Effector CD4-positive, alpha-beta T cell (primary cell): ENCODE measurements at regions not wholly inside any gene's neighbourhood (a gene's known extent, or its start where the extent isn't known, plus 50 kb on each side); places are given as distances from the start of the nearest gene placed in this dataset.

Experiments used
- DNase-seq: peaks from one replicate; pipeline ENCODE4 v3.0.0-alpha.2; 2020

DNA sequence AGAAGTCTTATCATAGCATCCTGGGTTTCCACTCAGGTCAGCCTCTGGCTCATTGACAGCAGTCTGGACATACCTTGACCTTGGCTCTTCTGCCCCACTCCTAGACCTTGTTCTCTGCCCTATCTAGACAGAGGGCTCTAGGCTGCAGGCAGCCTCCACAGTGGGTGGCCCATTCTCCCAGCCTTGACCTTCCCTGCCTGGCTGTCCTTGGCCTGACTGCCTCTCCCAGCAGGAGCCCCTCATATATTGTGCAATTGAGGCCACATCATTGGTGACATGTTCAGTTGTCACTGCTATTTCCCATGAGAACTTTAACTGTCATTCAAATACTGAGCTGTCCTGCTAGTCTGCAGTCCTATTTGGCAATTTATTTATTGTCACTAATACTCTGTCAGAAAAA is 503.4 kb downstream of the PLXNA4 start:
- no peak for DNase-seq

DNA sequence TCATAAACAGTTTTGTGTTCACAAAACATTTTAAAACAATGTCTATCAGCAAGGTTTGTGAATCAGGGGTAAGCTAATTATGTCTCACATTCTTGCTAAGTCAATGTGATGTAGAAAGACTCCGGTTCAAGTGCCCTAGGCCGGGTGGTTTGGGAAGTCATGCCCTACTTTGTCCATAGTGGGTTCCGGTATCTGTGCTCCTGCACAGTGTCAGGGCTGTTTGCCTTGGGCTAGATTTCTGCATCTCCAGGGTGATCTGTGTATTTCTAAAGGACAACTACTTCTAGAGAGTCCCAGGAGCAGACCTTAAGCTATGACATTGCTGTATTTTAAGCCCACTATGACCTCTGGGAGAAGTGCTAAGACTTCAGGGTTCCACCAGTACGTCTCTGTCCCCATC is 504.1 kb downstream of the PLXNA4 start:
- DNase-seq = no peak

DNA sequence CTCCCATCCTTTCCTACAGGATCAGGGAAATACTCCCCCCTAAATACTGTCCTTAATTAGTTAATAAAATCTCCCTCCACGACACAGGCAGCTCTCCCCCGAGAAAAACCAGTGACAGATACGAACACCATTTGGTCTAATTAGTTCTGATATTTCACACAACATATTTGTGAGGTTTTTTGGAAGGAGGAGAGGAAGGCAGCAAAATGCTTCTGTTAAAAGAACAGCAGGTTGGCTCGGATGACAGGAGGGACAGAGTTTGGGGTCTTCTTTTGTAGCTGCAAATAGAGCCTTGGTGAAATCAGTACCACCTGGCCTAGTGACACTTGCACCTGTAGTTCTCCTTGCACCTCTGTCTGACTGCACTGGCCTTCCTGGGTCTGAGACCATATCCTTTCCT is 507.0 kb downstream of the PLXNA4 start:
- DNase-seq = no peak

GRCh38 chr7:132066761-132067171 is 509.5 kb downstream of the PLXNA4 start:
- DNase-seq = no peak

DNA sequence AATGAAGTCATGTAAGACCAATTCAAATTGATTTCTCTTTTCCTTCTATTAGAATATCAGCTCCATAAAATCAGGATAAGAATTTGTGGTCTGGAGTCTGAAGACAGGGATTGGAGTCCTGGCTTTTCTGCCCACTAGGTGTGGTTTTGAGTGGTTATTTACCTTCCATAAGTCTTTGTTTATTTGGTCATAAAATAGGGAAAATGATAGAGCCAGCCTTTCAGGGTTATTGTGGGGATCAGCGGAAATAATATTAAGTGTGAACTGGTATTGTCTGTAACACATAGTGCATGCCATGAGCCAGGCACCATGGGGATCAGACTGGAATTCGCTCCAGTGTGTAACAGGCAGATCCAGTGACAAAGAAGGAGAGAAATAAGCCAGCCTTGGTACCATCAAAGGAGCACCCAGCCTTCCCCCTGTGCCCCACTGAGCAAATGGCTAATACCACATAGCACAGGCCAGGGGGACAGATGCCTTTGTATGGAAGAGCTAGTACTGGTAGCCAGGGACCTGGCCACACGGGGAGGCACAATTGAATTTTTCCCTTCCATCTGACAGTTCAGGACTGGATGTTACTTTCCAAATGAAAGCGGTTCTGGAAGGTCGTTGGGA is 509.7 kb upstream of the PODXL start:
- no peak for DNase-seq

GRCh38 chr7:132065193-132065988 is 509.0 kb upstream of the PODXL start:
- DNase-seq = no peak

DNA sequence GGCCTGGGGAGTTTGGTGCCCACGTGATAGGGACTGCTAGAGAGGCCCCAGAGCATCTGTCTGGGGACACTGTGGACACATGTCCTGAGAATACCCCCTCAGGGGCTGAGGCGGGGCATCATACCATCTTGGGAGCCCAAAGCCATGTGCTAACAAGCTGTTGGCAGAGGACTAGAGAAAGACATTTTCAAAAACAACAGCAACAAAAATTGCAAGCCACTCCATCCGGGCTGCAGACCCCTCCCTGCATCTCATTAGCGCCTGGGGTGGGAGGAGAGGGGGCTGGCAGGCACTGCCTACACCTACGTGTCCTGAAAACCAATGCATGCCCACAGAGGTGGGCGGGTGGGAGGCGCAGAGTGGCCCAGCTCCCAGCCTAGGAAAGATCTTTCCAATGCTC is 507.4 kb upstream of the PODXL start:
- DNase-seq = no peak

DNA sequence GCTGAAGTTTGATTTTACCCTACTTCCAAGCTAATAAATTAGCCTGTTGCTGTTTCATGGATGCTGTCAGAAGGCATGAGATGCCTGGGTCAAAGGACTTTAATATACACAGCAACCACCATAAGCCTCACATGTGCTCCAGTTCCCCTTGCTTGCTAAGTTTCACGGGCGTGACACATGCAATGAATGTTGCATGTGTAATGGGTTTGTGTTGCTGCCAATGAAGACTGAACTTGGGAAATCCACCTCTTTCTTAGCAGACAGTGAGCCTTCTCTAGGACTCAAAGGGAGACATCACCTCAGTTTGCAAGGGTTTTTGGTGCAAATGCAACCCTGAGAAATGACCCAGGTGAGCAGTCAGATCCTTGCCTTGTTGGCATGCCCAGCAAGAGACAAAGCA is 505.5 kb upstream of the PODXL start:
- DNase-seq = no peak

GRCh38 chr7:132059141-132059540 is 502.7 kb upstream of the PODXL start:
- no peak for DNase-seq

- no peak for DNase-seq
These were observed 499.1 kb upstream of the PODXL start for GRCh38 chr7:132055336-132056120.

GRCh38 chr7:132053871-132054270 is 497.4 kb upstream of the PODXL start:
- DNase-seq = no peak

- no peak for DNase-seq
These were observed 494.9 kb upstream of the PODXL start for GRCh38 chr7:132051311-132051710.

- DNase-seq = no peak
These were observed 493.3 kb upstream of the PODXL start for GRCh38 chr7:132049462-132050304.

DNA sequence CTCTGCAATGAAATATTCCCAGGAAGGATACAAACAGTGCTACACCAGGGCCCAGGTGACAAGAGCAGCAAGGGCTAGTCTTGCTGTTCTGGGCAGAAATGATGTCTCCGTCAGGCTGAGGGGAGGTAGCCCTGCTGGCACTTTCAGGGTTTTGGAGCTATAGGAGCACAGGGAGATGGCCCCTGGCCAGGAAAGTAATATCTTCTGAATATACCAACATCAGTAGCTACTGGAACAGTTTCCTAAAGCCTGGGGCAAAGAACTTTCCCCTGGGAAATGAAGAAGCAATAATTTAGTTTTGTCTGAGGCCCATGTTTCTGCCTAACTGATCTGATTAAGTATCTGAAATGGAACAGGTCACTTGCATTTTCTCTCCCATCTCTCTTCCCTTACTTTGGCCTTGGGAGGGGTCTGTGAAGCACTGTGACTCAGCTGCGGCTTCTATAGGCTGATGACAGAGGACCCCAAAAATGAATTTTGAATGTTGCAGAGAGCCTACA is 489.1 kb upstream of the PODXL start:
- DNase-seq = no peak

- no peak for DNase-seq
These were observed 488.6 kb upstream of the PODXL start for GRCh38 chr7:132045002-132045401.

- DNase-seq = no peak
These were observed 487.8 kb upstream of the PODXL start for GRCh38 chr7:132044247-132044646.

DNA sequence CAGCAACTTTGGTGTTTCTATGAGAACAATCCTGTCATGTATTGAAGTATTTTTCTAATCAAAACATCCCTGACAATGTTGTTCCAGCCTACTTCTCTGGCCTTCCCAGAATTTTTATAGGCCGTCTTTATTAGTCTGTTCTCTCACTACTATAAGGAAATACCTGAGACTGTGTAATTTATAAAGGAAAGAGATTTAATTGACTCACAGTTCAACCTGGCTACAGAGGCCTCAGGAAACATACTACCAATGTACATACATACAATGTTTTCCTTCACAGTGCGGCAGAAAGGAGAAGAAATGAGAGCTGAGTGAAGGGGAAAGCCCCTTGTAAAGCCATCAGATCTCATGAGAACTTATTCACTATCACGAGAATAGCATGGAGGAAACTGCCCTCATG is 484.7 kb upstream of the PODXL start:
- DNase-seq = no peak

DNA sequence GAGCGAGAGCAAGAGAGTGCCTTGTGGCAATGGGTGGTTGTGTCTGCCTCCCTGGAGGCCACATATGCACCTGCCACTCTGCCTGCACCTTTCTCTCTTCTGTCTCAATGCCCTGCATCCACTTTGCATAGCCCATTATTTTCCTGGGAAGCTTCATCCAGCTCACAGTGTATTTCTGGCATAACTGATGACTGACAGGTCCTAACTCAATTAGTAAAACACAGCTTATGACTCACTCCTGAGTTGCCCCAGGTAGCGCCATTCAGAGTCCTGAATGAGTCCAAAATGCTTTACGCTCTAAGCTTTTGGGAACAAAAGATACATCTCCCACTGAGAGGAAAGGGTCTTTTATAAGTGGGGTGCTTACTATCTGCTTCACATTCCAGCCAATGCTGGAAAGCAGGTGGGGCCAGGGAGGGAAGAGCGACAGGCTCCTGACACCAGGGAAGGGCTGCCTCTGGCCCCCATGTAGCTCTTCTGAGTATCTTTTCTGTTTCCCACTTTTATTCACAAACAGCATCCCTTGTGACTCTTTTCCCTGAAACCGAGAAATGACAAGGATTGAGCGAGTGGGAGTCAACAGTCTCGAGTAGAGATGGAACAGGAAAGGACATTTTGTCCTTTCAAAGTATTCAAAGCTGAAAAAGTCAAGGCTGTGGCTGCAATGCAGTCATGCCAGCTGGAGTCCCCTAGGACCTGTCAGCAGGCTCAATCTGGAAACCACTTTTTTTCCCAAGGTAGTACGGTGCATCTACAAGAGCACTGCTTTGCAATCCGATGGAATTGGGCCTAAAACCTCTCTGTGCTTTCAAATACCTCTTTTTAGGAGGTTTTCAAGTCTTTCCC is 479.3 kb upstream of the PODXL start:
- no peak for DNase-seq

DNA sequence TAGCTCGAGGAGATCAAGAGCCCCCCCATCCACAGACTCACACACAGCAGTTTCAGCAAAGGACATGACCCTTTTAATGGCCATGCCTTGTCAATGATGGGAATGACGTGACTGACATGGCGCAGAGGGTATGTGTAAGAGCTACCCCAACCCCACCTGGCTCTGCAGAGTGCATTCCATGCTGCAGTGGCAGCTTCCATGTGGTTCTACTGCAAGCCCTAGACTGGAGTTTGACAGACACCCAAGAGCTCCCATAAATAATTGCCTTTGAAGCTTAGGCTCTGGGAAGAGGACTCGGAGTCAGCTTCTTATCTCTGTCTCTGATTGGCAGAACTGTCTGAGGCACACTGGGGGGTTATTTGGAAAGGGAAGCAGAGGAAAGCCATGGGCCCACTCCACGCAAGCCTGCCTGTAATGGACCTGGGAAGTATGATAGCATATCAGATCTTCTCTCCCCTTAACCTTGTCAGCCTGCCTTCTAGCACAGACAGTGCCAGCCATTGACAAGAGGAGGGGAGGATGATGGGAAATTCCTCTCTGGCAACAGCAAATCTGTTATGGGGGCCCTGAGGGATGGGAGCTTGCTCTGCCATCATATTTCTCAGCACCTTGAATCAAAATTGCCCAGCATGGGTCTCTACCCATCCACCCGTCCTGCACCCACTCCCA is 478.5 kb upstream of the PODXL start:
- no peak for DNase-seq

DNA sequence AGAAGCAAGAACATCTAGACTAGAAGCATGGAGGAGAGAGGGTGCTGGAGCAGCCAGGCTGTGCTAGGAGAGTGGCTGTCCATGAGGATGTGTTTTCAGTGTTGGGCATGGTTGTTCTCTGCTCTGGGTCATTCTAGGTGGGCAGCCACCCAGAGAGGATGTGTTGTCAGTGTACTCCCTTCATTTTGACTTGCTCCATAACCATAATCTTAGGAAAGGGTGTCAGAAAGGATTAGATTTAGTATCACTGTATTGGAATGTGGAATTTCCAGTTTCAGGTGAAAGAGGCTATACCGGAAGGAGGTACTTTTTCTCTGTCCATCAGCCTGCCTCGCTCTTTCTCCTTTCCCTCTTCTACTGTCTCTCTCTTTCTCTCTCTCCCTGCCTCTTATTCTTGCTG is 474.5 kb upstream of the PODXL start:
- no peak for DNase-seq

GRCh38 chr7:132030086-132030568 is 473.7 kb upstream of the PODXL start:
- no peak for DNase-seq
